Right cardiac atrium (tissue), 5 donors: ENCODE measurements at regions not wholly inside any gene's neighbourhood (a gene's known extent, or its start where the extent isn't known, plus 50 kb on each side); places are given as distances from the start of the nearest gene placed in this dataset.

Source experiments
- ATAC-seq, 2 donors: fragments of 200-7000 bp; cut with Tn5 transposase; one replicate each; pipeline versions ENCODE4 v1.8.0 to v1.9.1; 2020; ENCODE audit warnings: moderate library complexity in 2 of 2, mild to moderate bottlenecking in 1 of 2
- DNase-seq, 3 donors: peaks; one replicate each; pipeline ENCODE4 v3.0.0-alpha.2; 2020
- H3K27ac ChIP-seq: one replicate; pipeline ENCODE4 v1.5.1; 2013; ENCODE audit warnings: mild to moderate bottlenecking, low read length, control low read depth, moderate library complexity
- H3K27me3 ChIP-seq: one replicate; pipeline ENCODE4 v1.6.1; 2013; ENCODE audit not compliant: control insufficient read depth, insufficient read depth
- H3K4me1 ChIP-seq: one replicate; pipeline ENCODE4 v1.6.1; 2013; ENCODE audit warnings: low read length; ENCODE audit not compliant: control insufficient read depth, insufficient read depth
- H3K4me3 ChIP-seq: one replicate; pipeline ENCODE4 v1.5.1; 2013; ENCODE audit warnings: low read length, control low read depth
- H3K9me3 ChIP-seq: one replicate; pipeline ENCODE4 v1.6.1; 2013; ENCODE audit warnings: low read length; ENCODE audit not compliant: control insufficient read depth
- WGBS: extraction: QIAGEN DNeasy Blood & Tissue Kit; methylation state at CpG from one replicate; pipeline ENCODE4 v1.1.7; 2013; 5-methylcytosine and 5-hydroxymethylcytosine counted together
- intact Hi-C, 4 donors: fragments of 100-400 bp; cut with DNase I; formaldehyde crosslinking; loops; one replicate each; pipeline versions ENCODE4 v1.11.0 to v1.14.0; 2022 to 2023
- donor health status: healthy with polysubstance abuse.
- donor health status: DM: no; HTN: yes; CAD: no.
- donor health status: DM: no; HTN: no; CAD: no.
- donor health status: DM: no; HTN: yes; CAD: no; lungs with severe emphysema.
- donor health status: DM: yes; HTN: yes; CAD: no.

DNA sequence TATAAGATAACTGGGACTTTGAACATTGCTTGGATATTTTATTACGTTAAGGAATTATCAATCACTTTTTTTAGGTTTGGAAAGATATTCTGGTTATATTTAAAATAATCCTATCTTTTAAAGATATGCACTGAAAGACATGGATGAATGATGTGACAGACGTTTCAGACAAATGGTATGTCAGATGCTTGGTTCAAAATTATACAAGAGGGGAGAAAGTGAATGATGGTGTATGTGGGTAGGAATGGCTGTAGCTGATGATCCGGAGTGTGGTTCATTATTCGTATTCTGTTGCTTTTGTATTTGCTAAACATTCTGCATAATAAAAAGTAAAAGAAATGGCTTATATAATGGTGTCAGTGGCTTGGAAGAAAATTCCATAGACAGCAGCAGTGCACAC is 51.0 kb upstream of the SNRPB2 start:
- no peaks in the 10 kb centered on the region for H3K4me1 ChIP-seq
- H3K27me3 ChIP-seq, result no peaks in the 10 kb centered on the region
- DNase-seq, result no peak
- WGBS, result 62% methylated on average over 4 of the region's 4 CpGs
- H3K9me3 ChIP-seq, result no peaks in the 10 kb centered on the region
- no peak for ATAC-seq
- intact Hi-C loops, result no loop called here
- H3K27ac ChIP-seq, result no peak overlapping the region
- H3K4me3 ChIP-seq, result no peak overlapping the region

DNA sequence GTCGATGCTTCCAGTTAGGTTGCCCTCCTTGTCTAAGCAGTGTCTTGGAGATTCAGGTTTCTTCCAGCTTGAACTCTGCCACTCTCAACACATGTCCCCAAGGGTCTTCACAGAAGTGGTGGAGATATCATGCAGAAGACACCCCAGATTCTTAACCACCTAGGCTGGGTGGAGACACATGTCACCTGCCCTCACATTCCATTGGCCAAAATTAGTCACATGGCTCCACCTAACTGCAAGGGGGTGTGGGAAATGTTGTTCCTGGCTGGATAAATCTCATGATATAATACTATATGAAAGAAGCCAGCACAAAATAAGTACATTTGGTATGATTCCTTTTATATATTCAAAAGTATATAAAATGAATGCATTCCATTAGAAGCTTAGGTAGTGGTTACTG is 52.9 kb upstream of the SNRPB2 start:
- no peaks in the 10 kb centered on the region for H3K4me1 ChIP-seq
- ATAC-seq (no peak), DNase-seq (no peak)
- H3K4me3 ChIP-seq, result no peak overlapping the region
- H3K27ac ChIP-seq, result no peak overlapping the region
- H3K27me3 ChIP-seq, result no peaks in the 10 kb centered on the region
- WGBS, result 0% methylated on average over 1 of the region's 1 CpG
- no peaks in the 10 kb centered on the region for H3K9me3 ChIP-seq
- intact Hi-C loops, result no loop called here

- Histone ChIP-seq H3K9me3 (no peaks in the 10 kb centered on the region), H3K4me1 (no peaks in the 10 kb centered on the region), H3K4me3 (no peak overlapping the region), H3K27ac (no peak overlapping the region), H3K27me3 (no peaks in the 10 kb centered on the region)
- intact Hi-C loops, result no loop called here
- no peak for DNase-seq
- WGBS, result 82% methylated on average over 4 of the region's 4 CpGs
- ATAC-seq, result no peak
Measured at GRCh38 chr20:16675001-16675564, 54.7 kb upstream of the SNRPB2 start.

GRCh38 chr20:16674243-16674642 is 55.6 kb upstream of the SNRPB2 start:
- H3K27me3 ChIP-seq, result no peaks in the 10 kb centered on the region
- no peak overlapping the region for H3K4me3 ChIP-seq
- intact Hi-C loops, result no loop called here
- DNase-seq (no peak), ATAC-seq (no peak)
- no peaks in the 10 kb centered on the region for H3K4me1 ChIP-seq
- WGBS, result 85% methylated on average over 4 of the region's 4 CpGs
- H3K27ac ChIP-seq, result no peak overlapping the region
- no peaks in the 10 kb centered on the region for H3K9me3 ChIP-seq

DNA sequence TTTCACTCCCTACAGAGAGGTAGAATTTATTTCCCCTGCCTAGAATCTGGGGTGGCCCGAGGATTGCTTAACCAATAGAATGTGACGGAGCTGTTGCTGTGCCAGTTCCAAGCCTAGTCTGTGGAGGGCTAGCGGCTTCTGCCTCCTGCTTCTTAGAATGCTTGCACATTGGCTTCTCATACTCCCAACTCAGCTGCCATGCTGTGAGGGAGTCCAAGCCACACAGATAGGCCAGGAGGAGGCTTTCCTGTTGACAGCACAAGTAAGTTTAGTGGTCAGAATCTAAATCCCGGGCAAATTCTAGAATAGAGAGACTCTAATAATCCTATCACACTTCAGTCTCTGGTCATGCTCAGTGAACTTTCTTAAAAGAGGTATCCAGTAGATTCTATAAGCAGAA is 57.5 kb upstream of the SNRPB2 start:
- Histone ChIP-seq H3K27me3 (no peaks in the 10 kb centered on the region), H3K27ac (no peak overlapping the region), H3K4me3 (no peak overlapping the region), H3K9me3 (no peaks in the 10 kb centered on the region), H3K4me1 (no peaks in the 10 kb centered on the region)
- intact Hi-C loops, result no loop called here
- DNase-seq (no peak), ATAC-seq (no peak)
- 68% methylated on average over 4 of the region's 4 CpGs for WGBS

GRCh38 chr20:16671753-16672152 is 58.1 kb upstream of the SNRPB2 start:
- ATAC-seq (no peak), DNase-seq (no peak)
- no peaks in the 10 kb centered on the region for H3K4me1 ChIP-seq
- H3K4me3 ChIP-seq, result no peak overlapping the region
- H3K27ac ChIP-seq, result no peak overlapping the region
- H3K9me3 ChIP-seq, result no peaks in the 10 kb centered on the region
- no peaks in the 10 kb centered on the region for H3K27me3 ChIP-seq
- intact Hi-C loops, result no loop called here
- WGBS, result 54% methylated on average over 4 of the region's 4 CpGs

DNA sequence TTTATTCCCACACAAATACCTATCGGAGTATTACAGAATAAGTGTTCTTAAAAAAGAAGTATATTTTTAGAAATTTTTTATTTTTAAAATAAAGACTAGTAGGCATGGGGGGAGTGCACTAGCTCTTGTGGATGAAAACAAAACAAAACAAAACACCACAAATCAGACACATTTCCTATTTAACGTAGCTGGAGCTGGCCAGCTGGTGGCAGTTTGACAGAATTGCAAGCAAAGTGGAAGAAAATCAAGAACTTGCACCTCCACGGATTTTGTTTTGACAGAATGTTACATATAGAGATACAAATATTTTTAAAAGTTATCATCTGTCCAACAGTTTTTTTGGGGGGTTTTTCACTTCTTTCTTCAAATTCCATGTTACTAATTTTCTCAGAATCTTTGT is 63.6 kb upstream of the SNRPB2 start:
- Histone ChIP-seq H3K4me1 (no peaks in the 10 kb centered on the region), H3K9me3 (no peaks in the 10 kb centered on the region), H3K27me3 (no peaks in the 10 kb centered on the region), H3K4me3 (no peak overlapping the region), H3K27ac (no peak overlapping the region)
- 43% methylated on average over 3 of the region's 3 CpGs for WGBS
- intact Hi-C loops, result no loop called here
- ATAC-seq (no peak), DNase-seq (no peak)

- Histone ChIP-seq H3K27me3 (no peaks in the 10 kb centered on the region), H3K4me1 (no peaks in the 10 kb centered on the region), H3K9me3 (no peaks in the 10 kb centered on the region), H3K4me3 (no peak overlapping the region), H3K27ac (no peak overlapping the region)
- intact Hi-C loops, result no loop called here
- WGBS, result 72% methylated on average over 4 of the region's 4 CpGs
- DNase-seq, result no peak
- no peak for ATAC-seq
Measured at GRCh38 chr20:16664020-16664419, 65.8 kb upstream of the SNRPB2 start.

GRCh38 chr20:16662467-16662866 is 67.4 kb upstream of the SNRPB2 start:
- no peak for ATAC-seq
- H3K4me1 ChIP-seq, result no peaks in the 10 kb centered on the region
- H3K4me3 ChIP-seq, result no peak overlapping the region
- no peak overlapping the region for H3K27ac ChIP-seq
- no peak for DNase-seq
- 52% methylated on average over 2 of the region's 2 CpGs for WGBS
- H3K9me3 ChIP-seq, result no peaks in the 10 kb centered on the region
- intact Hi-C loops, result no loop called here
- H3K27me3 ChIP-seq, result no peaks in the 10 kb centered on the region

DNA sequence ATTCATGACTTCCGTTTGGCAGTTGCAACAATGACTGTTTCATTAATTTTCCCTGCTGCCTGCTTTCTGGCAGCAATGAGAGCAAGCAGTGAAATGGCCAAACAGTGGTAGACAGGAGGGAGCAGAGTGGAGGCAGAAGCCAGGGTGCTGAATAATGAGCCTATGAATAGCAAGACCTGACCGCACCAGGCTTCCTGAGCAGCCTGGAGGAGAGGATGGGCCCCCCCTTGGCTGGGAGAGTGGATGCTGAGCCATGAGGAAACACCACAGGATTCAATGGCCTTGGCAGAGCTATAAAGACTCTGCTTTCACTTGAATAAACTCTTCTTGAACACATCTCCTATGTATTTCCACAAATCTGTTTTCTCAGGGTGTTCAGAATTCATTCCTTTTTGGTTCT is 68.1 kb upstream of the SNRPB2 start:
- Histone ChIP-seq H3K27ac (no peak overlapping the region), H3K9me3 (no peaks in the 10 kb centered on the region), H3K27me3 (no peaks in the 10 kb centered on the region), H3K4me1 (no peaks in the 10 kb centered on the region), H3K4me3 (no peak overlapping the region)
- intact Hi-C loops, result no loop called here
- no peak for DNase-seq
- no peak for ATAC-seq
- 46% methylated on average over 2 of the region's 2 CpGs for WGBS

DNA sequence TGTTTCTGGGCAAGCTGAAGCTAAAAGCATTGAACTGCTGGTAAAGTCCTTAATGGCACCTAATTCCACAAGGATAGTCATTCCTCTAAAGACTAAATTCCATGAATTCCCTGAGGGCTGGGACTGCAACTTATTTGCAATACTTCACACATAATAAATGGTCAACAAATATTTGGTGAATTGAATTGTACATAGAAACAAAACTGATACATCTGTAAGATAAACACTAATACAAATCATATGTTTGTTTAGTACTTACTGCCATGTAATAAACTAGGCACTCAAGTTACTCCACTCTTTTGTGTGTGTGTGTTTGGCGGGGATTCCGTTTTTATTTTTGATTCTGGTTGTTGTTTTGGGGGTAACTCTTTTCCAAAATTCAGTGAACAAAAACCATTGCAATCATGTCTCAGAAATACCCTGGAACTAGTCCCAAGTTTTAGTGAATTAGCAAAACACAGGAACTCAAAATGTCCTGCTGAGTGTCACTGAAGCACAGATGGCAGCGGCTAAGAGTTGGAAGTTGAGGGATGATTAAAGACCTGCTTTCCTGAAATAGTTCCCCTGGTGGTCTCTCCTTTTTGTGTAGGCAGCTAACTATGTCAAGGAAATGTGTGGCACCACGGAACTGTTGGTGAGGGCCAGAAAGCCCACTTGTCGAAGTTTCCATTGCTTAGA is 74.8 kb upstream of the SNRPB2 start:
- no peak overlapping the region for H3K4me3 ChIP-seq
- H3K27me3 ChIP-seq, result no peaks in the 10 kb centered on the region
- H3K27ac ChIP-seq, result no peak overlapping the region
- 68% methylated on average over 5 of the region's 5 CpGs for WGBS
- DNase-seq, result no peak
- no peaks in the 10 kb centered on the region for H3K9me3 ChIP-seq
- no peak for ATAC-seq
- intact Hi-C loops, result no loop called here
- no peaks in the 10 kb centered on the region for H3K4me1 ChIP-seq

DNA sequence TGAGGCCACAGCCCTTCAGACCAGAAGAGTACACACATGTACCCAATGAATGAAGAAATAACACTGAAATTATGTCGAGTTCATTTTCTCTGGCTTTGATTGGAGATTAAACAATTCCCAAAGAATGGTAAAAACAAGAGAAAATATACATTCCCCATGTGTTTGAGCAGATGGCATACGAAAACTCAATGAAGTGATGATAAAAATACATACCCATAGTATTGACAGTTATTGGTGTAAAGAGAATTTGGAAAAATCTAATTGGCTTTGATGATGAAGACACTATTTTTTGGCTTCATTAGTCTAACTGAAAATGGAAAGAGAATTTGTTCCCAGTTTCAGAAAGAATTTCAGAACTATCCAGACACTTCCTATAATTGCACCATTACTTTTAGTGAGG is 76.6 kb upstream of the SNRPB2 start:
- Histone ChIP-seq H3K27me3 (peaks cover 2% of the 10 kb centered on the region), H3K27ac (no peak overlapping the region), H3K4me1 (no peaks in the 10 kb centered on the region), H3K9me3 (no peaks in the 10 kb centered on the region), H3K4me3 (no peak overlapping the region)
- 71% methylated on average over 2 of the region's 2 CpGs for WGBS
- intact Hi-C loops, result no loop called here
- DNase-seq (no peak), ATAC-seq (no peak)
